HG03571 (cell line): ENCODE measurements at regions not wholly inside any gene's neighbourhood (a gene's known extent, or its start where the extent isn't known, plus 50 kb on each side); places are given as distances from the start of the nearest gene placed in this dataset.

Source experiments
- ATAC-seq: cut with Tn5 transposase; IDR thresholded peaks from one replicate; pipeline ENCODE4 v1.9.1; 2021; ENCODE audit not compliant: unreplicated experiment

GRCh38 chr5:133696782-133697507 is 84.6 kb upstream of the FSTL4 start:
- no peak for ATAC-seq

GRCh38 chr5:133696006-133696584 is 83.8 kb upstream of the FSTL4 start:
- no peak for ATAC-seq

GRCh38 chr5:133694181-133694831 is 82.0 kb upstream of the FSTL4 start:
- ATAC-seq: no peak

- ATAC-seq: no peak
Measured at GRCh38 chr5:133691448-133691847, 79.1 kb upstream of the FSTL4 start.

GRCh38 chr5:133690746-133691145 is 78.4 kb upstream of the FSTL4 start:
- ATAC-seq: no peak

- no peak for ATAC-seq
Measured at GRCh38 chr5:133688391-133688790, 76.0 kb upstream of the FSTL4 start.

- ATAC-seq: no peak
Measured at GRCh38 chr5:133687212-133688061, 75.1 kb upstream of the FSTL4 start.

- no peak for ATAC-seq
Measured at GRCh38 chr5:133686566-133686965, 74.2 kb upstream of the FSTL4 start.

GRCh38 chr5:133685402-133686018 is 73.2 kb upstream of the FSTL4 start:
- ATAC-seq: no peak

- ATAC-seq: no peak
Measured at GRCh38 chr5:133683646-133684596, 71.6 kb upstream of the FSTL4 start.

- no peak for ATAC-seq
Measured at GRCh38 chr5:133682451-133682850, 70.1 kb upstream of the FSTL4 start.

GRCh38 chr5:133681896-133682295 is 69.6 kb upstream of the FSTL4 start:
- no peak for ATAC-seq

- ATAC-seq: no peak
Measured at GRCh38 chr5:133680830-133681565, 68.7 kb upstream of the FSTL4 start.

- ATAC-seq: no peak
Measured at GRCh38 chr5:133679534-133679933, 67.2 kb upstream of the FSTL4 start.

- ATAC-seq: no peak
Measured at GRCh38 chr5:133675376-133676154, 63.2 kb upstream of the FSTL4 start.

GRCh38 chr5:133670336-133670735 is 58.0 kb upstream of the FSTL4 start:
- no peak for ATAC-seq

GRCh38 chr5:133669472-133669871 is 57.1 kb upstream of the FSTL4 start:
- no peak for ATAC-seq

- ATAC-seq: no peak
Measured at GRCh38 chr5:133668458-133668857, 56.1 kb upstream of the FSTL4 start.
